ENCODE measurements at regions not wholly inside any gene's neighbourhood (a gene's known extent, or its start where the extent isn't known, plus 50 kb on each side); places are given as distances from the start of the nearest gene placed in this dataset.

GRCh38 chr22:47374901-47375575 lies 612.6 kb downstream of the TBC1D22A start:
- DNase-seq = no peak

DNA sequence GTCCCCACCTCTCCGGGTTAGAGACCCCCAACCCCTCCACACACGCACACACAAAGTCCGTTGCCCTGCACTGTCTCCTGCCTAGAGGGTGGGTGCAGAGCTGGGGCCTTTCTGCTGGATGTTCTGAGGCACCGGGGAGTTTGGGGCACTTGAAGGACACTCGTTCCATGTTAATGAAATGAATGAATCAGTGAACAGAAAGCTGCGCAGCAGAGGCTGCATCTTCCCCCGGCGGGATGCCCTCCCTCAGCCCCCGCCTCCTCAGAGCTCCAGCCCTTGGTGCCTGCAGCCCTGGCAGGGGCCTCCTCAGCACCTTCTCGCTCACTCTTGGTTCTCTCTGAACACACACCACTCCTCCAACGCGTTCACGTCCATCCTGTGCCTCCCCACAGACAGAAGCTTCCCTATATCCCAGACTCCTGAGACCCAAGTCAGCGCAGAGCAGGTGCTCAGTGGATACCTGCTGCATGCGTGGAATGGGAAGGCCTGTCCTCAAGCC lies 611.9 kb downstream of the TBC1D22A start:
- no peak for DNase-seq

DNA sequence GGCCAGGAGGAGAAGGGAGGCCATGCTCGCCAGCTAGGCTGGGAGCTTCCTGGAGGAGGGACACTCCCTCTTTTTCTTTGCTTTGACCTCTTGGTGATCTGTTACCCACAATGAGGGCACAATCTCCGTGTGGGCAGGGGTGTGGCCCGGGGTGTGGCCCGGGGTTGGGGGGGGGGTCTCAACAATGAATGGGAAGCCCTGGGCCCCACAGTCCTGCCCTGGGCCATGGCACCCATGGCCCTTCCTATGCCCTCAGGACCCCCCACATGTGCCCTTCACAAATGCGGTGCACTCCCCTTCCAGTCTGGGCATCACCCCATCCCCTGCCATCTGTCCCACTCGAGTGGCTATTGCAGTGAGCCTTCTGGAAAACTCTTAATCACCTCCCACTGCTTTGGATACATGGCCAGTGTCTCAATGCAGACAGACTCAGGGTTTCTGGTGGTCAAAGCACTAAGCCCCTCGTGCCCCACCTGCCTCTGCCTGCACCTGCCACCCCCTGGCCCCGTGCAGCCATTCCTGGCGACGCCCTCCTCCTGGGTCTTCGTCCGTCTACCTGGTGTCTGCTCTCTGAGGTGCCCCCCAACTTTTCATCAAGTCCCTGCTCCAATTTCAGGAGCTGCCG lies 611.3 kb downstream of the TBC1D22A start:
- DNase-seq = no peak

- DNase-seq = no peak
These were observed 610.3 kb downstream of the TBC1D22A start for GRCh38 chr22:47372596-47373385.

DNA sequence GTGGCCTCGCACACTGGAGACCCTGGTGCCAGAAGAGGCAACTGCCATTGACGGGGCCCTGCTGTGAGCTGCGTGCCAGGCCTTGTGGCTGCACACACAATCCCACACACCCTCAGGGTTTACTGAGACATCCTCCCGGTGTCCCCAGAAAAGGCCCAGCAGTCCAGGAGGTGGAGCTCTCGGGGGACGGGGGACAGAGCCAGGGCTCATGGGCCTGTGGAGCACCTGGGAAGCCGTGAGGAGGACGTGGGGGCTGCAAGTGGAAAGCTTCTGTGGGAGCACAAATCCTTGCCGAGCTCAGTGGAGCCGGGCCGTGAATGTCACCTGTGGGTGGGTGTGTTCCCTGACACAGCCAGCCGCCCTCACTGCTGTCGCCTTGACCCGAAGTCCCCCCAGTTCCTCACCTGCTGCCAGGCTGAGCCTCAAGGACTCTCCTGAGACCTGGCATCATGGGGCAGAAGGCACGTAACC lies 609.7 kb downstream of the TBC1D22A start:
- DNase-seq = no peak

GRCh38 chr22:47371263-47372090 lies 609.0 kb downstream of the TBC1D22A start:
- no peak for DNase-seq

- no peak for DNase-seq
These were observed 608.2 kb downstream of the TBC1D22A start for GRCh38 chr22:47370448-47371262.

DNA sequence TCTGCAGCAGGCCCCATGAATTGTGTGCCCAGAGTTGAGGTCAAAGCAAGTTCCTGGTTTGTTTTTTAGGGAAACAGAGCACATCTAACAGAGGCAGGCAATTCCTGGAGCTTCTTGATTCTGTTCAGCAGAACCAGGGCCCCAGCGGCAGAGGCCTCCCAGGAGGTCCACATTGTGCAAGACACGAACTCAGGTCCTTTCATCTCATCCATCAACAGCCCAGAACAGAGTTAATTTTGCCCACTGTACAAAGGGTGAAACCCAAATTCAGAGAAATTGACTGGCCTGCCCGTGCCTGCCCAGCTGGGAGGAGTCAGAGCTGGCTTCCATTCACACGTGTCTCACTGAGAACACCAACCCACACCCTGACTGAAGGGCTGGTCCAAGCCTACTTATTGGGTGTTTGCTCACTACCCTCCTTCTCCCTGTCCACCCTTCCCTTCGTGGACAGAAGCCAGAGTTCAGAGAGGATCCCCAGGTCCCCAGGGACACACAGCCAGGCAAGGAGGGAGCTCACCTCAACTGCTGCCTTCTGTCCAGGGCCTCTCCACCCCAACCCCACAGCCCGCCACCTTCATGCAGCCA lies 607.1 kb downstream of the TBC1D22A start:
- DNase-seq = no peak

GRCh38 chr22:47369020-47369419 lies 606.6 kb downstream of the TBC1D22A start:
- no peak for DNase-seq

DNA sequence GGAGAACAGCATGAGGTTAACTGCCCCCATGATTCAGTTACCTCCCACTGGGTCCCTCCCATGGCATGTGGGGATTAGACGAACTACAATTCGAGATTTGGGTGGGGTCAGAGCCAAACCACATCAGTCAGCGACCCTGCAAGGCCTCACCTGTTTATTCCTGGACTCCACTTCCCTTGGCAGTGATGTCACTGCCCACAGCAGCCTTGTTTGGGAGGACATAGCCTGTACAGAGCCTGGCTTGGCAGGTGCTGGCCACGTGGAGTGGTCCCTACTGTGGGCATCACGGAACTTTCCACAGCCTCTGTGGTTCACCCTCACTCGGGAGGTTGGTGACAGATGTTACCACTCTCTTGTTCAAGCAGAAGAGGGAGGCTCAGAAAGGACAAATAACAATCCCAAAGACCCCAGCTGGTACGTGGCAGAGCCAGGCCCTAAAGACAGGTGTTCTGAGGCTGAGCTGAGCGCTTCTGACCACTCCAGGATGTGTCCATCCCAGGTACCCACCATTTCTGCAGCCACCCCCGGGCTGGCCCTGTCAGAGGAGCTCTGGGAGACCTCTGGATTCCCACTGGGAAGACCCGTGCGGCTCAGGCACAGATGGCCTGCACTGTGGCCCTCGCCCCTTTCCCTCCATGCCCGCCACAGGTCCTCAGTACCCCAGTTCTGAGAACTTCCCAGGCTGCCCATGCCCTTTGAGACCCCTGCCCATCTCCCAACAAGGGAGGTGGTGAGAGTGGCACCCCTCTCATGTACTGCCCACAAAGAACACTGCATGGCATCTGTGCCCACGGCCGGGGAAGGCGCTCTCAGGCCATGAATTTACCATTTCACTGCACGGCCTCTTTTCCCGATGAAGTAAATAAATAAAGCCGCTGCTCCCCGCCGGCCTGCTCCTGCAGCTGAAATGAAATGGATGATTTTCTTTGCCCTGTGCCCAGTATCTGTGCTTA lies 605.8 kb downstream of the TBC1D22A start:
- no peak for DNase-seq

GRCh38 chr22:47367107-47367690 lies 604.7 kb downstream of the TBC1D22A start:
- DNase-seq = no peak

DNA sequence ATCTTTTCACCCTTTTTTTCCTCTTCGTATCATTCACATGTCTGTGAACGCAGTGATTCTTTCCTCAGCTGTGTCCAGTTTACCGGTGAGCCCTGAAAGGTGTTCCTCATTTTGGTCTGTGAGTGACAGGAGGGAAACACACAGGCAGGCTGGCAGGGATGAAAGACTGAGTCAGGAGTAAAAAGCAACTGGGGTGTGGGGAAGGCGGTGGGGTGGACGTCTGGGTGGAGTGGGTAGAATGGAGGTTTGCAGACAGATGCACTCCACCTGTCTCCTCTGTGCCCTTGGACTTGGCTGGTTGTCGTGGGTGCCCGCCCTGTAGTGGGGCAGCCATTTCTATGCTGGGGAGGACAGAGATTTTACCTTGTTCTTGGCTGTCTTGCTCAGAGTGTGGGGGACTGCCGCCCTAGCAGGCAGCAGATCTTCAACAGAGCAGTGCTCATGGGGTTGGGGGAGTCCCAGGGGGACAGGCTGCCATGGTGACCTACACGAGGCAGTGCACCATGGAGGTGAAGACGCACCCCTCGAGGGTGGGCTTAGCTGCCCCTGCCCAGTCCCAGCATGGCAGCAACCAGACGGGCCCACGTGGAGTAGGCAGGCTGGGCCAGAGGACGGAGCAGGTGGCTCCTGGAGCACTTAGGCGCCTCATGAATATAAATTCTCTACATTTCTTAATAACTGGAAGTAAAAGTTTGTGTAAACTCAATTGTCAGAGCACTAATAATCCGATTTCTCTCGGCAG lies 603.7 kb downstream of the TBC1D22A start:
- DNase-seq = no peak

DNA sequence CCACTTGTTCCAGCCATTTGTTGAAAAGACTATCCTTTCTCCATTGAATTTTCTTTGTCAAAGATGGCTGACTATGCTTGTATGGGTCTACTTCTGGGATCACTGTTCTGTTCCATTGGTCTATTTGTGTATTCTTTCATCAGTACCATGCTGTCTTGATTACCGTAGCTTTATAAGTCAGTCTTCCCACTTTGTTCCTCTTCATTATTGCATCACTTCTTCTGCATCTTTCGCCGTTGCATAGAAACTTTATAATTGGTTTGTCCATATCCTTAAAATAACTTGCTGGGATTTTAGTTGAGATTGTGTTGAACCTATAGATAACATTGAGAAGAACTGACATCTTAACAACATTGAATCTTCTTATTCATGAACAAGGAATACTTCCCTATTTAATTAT lies 598.8 kb downstream of the TBC1D22A start:
- no peak for DNase-seq

- no peak for DNase-seq
These were observed 595.0 kb downstream of the TBC1D22A start for GRCh38 chr22:47357493-47357892.

DNA sequence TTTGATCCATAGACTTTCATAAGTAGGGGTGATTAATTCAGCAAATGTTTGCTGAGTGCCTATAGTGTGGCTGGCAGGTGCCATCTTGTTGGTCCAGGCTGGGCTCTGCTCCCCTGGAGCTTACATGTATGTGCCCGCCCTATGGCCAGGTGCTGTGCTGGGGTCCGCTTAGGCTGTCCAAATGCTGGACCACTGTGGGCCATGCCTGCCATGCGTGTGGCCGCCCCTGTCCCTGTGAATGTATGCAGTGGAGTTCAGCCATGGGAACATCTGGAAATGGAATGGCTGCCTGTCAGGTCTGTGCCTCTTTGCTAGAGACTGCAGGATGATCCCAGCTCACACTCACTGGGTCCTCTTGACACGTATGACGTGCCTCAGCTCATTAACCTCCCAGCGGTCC lies 594.6 kb downstream of the TBC1D22A start:
- DNase-seq = no peak

DNA sequence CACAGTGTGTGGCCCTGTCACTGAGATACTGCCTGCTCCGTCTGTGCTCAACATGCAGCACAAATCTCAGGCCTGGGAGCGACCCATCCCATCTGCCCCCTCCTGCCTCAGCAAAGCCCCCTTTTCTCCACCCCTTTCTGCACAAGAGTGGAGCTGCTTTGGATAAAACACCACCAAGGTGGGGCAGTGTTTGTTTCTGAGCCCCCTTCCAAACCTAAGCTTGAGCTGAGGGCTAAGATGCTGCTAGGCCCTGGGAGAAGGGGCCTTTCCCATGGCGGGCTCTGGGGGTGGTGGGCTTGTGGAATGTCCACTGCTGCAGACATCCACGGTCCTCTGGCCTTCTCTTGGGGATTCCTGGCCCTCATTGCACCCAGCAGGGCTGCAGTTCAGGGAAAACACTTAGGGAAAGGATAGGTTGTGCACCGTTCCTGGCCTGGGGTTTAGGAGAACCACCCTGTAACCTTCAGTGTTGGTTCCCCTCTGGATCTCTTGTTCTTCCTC lies 594.1 kb downstream of the TBC1D22A start:
- no peak for DNase-seq

DNA sequence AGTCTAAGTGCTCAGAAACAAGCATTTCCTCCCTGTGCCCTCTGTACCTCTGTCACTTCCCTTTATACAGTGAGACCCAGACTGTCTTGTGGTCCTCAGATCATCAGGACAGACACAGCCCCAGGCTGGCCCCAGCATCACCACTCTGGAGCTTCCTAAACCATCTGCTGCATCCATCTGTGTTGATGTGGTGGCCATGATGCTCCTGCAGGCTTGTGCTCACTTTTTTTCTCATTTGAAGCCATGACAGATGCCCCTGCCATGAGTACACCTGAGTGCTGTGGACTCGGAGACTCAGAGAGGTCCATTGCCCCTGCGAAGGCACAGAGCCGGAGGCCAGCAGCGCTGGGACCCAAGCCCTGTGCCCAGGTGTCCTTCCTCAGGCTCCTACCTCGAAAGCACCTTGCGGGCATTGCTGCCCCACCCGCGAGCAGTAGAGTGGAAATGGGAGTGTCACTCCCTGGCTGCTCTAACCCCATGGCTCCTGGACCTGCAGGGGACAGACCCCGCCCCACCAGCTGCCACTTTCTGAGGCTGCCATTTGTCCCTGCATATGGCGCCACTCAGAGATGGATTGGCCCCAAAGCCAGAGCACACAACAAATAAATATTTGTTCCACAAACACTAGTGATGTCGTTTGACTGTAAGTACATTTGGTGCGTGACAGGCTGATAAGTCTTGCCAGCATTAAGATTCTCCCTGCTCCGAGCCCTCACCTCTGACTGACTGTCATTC lies 593.5 kb downstream of the TBC1D22A start:
- no peak for DNase-seq

- DNase-seq = no peak
These were observed 592.9 kb downstream of the TBC1D22A start for GRCh38 chr22:47355388-47355725.

Data from EL (cell line).